Central memory CD8-positive, alpha-beta T cell (primary cell): ENCODE measurements at regions not wholly inside any gene's neighbourhood (a gene's known extent, or its start where the extent isn't known, plus 50 kb on each side); places are given as distances from the start of the nearest gene placed in this dataset.

Experiments used
- ATAC-seq: fragments of 150-1000 bp; cut with Tn5 transposase; replicated peaks from 2 replicates; pipeline ENCODE4 v1.10.0; 2022; ENCODE audit warnings: mild to moderate bottlenecking, moderate FRiP score, moderate number of reproducible peaks; ENCODE audit not compliant: poor library complexity, severe bottlenecking; ENCODE audit errors: extremely low read depth
- DNase-seq, 2 donors: peaks; one replicate each; pipeline ENCODE4 v3.0.0; 2021; ENCODE audit warnings: low spot score in 2 of 2
- H3K27ac Mint-ChIP-seq: one replicate; pipeline ENCODE4 v1.8.0; 2022; ENCODE audit warnings: low read depth, mild to moderate bottlenecking, moderate library complexity, mixed read lengths
- H3K27me3 Mint-ChIP-seq: one replicate; pipeline ENCODE4 v1.8.0; 2022; ENCODE audit warnings: mixed read lengths
- H3K36me3 Mint-ChIP-seq: one replicate; pipeline ENCODE4 v1.8.0; 2022; ENCODE audit warnings: mild to moderate bottlenecking, moderate library complexity, mixed read lengths; ENCODE audit not compliant: insufficient read depth
- H3K4me1 Mint-ChIP-seq: one replicate; pipeline ENCODE4 v1.8.0; 2022; ENCODE audit warnings: mixed read lengths
- H3K4me3 Mint-ChIP-seq: one replicate; pipeline ENCODE4 v1.8.0; 2022; ENCODE audit warnings: mild to moderate bottlenecking, moderate library complexity, mixed read lengths
- H3K9me3 Mint-ChIP-seq: one replicate; pipeline ENCODE4 v1.8.0; 2022; ENCODE audit warnings: mixed read lengths

- no peaks in the 10 kb centered on the region for H3K27me3 Mint-ChIP-seq
- no peaks in the 10 kb centered on the region for H3K36me3 Mint-ChIP-seq
- H3K4me3 Mint-ChIP-seq: no peak overlapping the region
- DNase-seq (no peak), ATAC-seq (no peak)
- peaks cover 2% of the 10 kb centered on the region for H3K4me1 Mint-ChIP-seq
- H3K9me3 Mint-ChIP-seq: peaks cover 6% of the 10 kb centered on the region
- no peak overlapping the region for H3K27ac Mint-ChIP-seq
These were observed 199.1 kb downstream of the HINT1 start for GRCh38 chr5:130965920-130966319.

GRCh38 chr5:130965360-130965759 is 199.7 kb downstream of the HINT1 start:
- H3K4me1 Mint-ChIP-seq: peaks cover 5% of the 10 kb centered on the region

DNA sequence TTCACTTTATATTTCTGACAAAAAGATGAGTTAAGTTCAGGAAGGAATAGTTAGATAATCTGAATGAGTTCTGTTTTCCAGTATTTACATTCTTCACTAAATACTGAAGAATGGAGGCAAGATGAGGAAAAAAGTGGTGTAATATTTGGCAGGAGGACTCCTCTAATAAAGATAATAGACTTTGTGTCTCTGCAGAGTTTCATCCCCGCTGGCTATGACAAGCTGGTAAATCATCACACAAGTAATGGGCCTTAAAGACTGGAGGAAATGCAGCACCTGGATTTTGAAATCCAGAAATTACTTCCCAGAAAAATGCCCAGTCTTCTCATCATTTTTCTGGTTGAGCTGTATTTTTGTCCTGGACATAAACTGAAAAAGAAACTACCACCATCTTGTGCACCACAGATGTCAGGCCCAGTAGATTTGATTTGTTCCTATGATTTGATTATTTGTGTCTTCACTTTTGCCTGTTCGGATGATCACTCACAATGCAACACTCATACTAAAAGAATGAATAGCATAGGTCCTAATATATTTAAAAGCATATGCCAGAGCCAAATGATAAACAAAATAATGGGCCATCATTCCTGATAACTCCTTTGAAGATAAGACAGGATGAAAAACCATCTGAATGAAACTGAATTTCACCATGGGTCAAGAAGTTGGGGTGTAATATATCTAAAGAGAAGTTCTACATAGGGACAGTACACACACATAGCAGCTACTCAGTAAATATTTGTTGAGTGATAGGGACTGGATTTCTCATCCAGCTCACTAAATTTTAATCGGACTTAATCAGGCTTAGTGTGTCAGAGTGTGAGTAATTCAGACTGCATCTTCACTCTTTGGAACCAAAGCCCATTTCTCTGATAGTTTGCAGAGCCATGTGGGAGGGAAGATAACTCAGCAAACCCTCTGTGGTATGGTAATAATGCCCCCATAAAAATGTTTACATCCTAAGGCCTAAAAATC is 200.5 kb downstream of the HINT1 start:
- no peak overlapping the region for H3K27ac Mint-ChIP-seq
- H3K4me1 Mint-ChIP-seq: peaks cover 5% of the 10 kb centered on the region
- no peaks in the 10 kb centered on the region for H3K36me3 Mint-ChIP-seq
- H3K27me3 Mint-ChIP-seq: no peaks in the 10 kb centered on the region
- H3K9me3 Mint-ChIP-seq: peaks cover 6% of the 10 kb centered on the region
- DNase-seq (no peak), ATAC-seq (no peak)
- H3K4me3 Mint-ChIP-seq: no peak overlapping the region

More at GRCh38 chr5:130965360-130965759, 199.7 kb downstream of the HINT1 start:
- no peak overlapping the region for H3K27ac Mint-ChIP-seq
- no peaks in the 10 kb centered on the region for H3K36me3 Mint-ChIP-seq
- DNase-seq: no peak
- no peaks in the 10 kb centered on the region for H3K27me3 Mint-ChIP-seq
- ATAC-seq: no peak
- peaks cover 6% of the 10 kb centered on the region for H3K9me3 Mint-ChIP-seq
- no peak overlapping the region for H3K4me3 Mint-ChIP-seq

- no peaks in the 10 kb centered on the region for H3K27me3 Mint-ChIP-seq
- no peak overlapping the region for H3K27ac Mint-ChIP-seq
- no peak overlapping the region for H3K4me3 Mint-ChIP-seq
- no peaks in the 10 kb centered on the region for H3K36me3 Mint-ChIP-seq
- H3K4me1 Mint-ChIP-seq: peaks cover 5% of the 10 kb centered on the region
- ATAC-seq: no peak
- DNase-seq: no peak
- peaks cover 6% of the 10 kb centered on the region for H3K9me3 Mint-ChIP-seq
These were observed 201.3 kb downstream of the HINT1 start for GRCh38 chr5:130963798-130964197.

- H3K36me3 Mint-ChIP-seq: no peaks in the 10 kb centered on the region
- H3K27ac Mint-ChIP-seq: no peak overlapping the region
- ATAC-seq (no peak), DNase-seq (no peak)
- H3K27me3 Mint-ChIP-seq: no peaks in the 10 kb centered on the region
- H3K4me3 Mint-ChIP-seq: no peak overlapping the region
- H3K4me1 Mint-ChIP-seq: peaks cover 5% of the 10 kb centered on the region
- peaks cover under 1% of the 10 kb centered on the region for H3K9me3 Mint-ChIP-seq
These were observed 207.9 kb downstream of the HINT1 start for GRCh38 chr5:130957151-130957550.

GRCh38 chr5:130955041-130955440 is 210.0 kb downstream of the HINT1 start:
- H3K9me3 Mint-ChIP-seq: no peaks in the 10 kb centered on the region
- no peak overlapping the region for H3K4me3 Mint-ChIP-seq
- ATAC-seq: no peak
- H3K27me3 Mint-ChIP-seq: peaks cover 6% of the 10 kb centered on the region
- DNase-seq: no peak
- no peaks in the 10 kb centered on the region for H3K36me3 Mint-ChIP-seq
- no peaks in the 10 kb centered on the region for H3K4me1 Mint-ChIP-seq
- H3K27ac Mint-ChIP-seq: no peak overlapping the region

- DNase-seq (no peak), ATAC-seq (no peak)
- Mint-ChIP-seq H3K27ac (no peak overlapping the region), H3K4me1 (no peaks in the 10 kb centered on the region), H3K4me3 (no peak overlapping the region), H3K36me3 (no peaks in the 10 kb centered on the region), H3K9me3 (no peaks in the 10 kb centered on the region), H3K27me3 (peaks cover 11% of the 10 kb centered on the region)
These were observed 210.7 kb downstream of the HINT1 start for GRCh38 chr5:130954336-130954735.

GRCh38 chr5:130939059-130939458 is 226.0 kb downstream of the HINT1 start:
- Mint-ChIP-seq H3K27ac (no peak overlapping the region), H3K36me3 (no peaks in the 10 kb centered on the region), H3K9me3 (no peaks in the 10 kb centered on the region), H3K4me3 (no peak overlapping the region), H3K4me1 (no peaks in the 10 kb centered on the region), H3K27me3 (no peaks in the 10 kb centered on the region)
- DNase-seq (no peak), ATAC-seq (no peak)

DNA sequence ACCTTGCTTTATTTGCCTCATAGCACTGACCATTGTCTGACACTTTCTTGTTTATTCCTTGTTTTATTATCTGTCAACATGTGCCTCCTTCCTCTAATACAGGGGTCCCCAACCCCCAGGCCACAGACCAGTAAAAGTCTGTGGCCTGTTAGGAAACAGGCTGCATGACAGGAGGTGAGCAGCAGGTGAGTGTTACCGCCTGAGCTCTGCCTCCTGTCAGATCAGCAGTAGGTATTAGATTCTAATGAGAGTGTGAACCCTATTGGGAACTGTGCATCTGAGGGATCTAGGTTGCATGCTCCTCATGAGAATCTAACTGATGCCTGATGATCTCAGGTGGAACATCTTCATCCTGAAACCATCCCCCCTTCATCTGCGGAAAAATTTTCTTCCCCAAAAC is 228.0 kb downstream of the HINT1 start:
- no peak overlapping the region for H3K27ac Mint-ChIP-seq
- no peak for ATAC-seq
- H3K9me3 Mint-ChIP-seq: no peaks in the 10 kb centered on the region

GRCh38 chr5:130923543-130924124 is 241.4 kb downstream of the HINT1 start:
- ATAC-seq: no peak
- Mint-ChIP-seq H3K4me3 (no peak overlapping the region), H3K27ac (no peak overlapping the region), H3K4me1 (no peaks in the 10 kb centered on the region), H3K36me3 (no peaks in the 10 kb centered on the region), H3K27me3 (peaks cover 42% of the 10 kb centered on the region), H3K9me3 (no peaks in the 10 kb centered on the region)
- DNase-seq: no peak

More for the DNA sequence above, 228.0 kb downstream of the HINT1 start:
- DNase-seq: no peak
- H3K4me1 Mint-ChIP-seq: no peaks in the 10 kb centered on the region
- H3K27me3 Mint-ChIP-seq: no peaks in the 10 kb centered on the region
- H3K36me3 Mint-ChIP-seq: peaks cover 2% of the 10 kb centered on the region
- H3K4me3 Mint-ChIP-seq: no peak overlapping the region

GRCh38 chr5:130912088-130912487 is 253.0 kb downstream of the HINT1 start:
- Mint-ChIP-seq H3K27me3 (peaks cover 22% of the 10 kb centered on the region), H3K27ac (no peak overlapping the region), H3K36me3 (no peaks in the 10 kb centered on the region), H3K4me3 (no peak overlapping the region), H3K9me3 (no peaks in the 10 kb centered on the region), H3K4me1 (no peaks in the 10 kb centered on the region)
- ATAC-seq: no peak
- no peak for DNase-seq

GRCh38 chr5:130908186-130908585 is 256.9 kb downstream of the HINT1 start:
- no peak for ATAC-seq
- Mint-ChIP-seq H3K4me3 (no peak overlapping the region), H3K4me1 (no peaks in the 10 kb centered on the region)

More at GRCh38 chr5:130908186-130908585, 256.9 kb downstream of the HINT1 start:
- no peaks in the 10 kb centered on the region for H3K36me3 Mint-ChIP-seq
- DNase-seq: no peak
- no peak overlapping the region for H3K27ac Mint-ChIP-seq
- H3K9me3 Mint-ChIP-seq: no peaks in the 10 kb centered on the region
- peaks cover 18% of the 10 kb centered on the region for H3K27me3 Mint-ChIP-seq
